HCT116 (cell line): ENCODE measurements at regions not wholly inside any gene's neighbourhood (a gene's known extent, or its start where the extent isn't known, plus 50 kb on each side); places are given as distances from the start of the nearest gene placed in this dataset.

Experiments used
- ATAC-seq: fragments of 200-7000 bp; cut with Tn5 transposase; 2 replicates; pipeline ENCODE4 v1.9.1; 2020; ENCODE audit warnings: mild to moderate bottlenecking, moderate library complexity
- BruUV-seq: library from RNA; stranded (reverse); fragments of 400-500 nt; replicated peaks from 2 replicates; lab custom pipeline; 2021; lab: Mats Ljungman, UMichigan
- CTCF ChIA-PET: fragments of 300-600 bp; sonication (Branson Sonifier 250); formaldehyde crosslinking; loops from one replicate; lab custom pipeline; 2021; ENCODE audit warnings: antibody characterized with exemption; lab: Charles Lee
- POLR2A ChIA-PET: fragments of 300-600, 350-600 bp; sonication (Branson Sonifier 250); formaldehyde crosslinking; loops from one replicate; lab custom pipeline; 2021; ENCODE audit warnings: antibody characterized with exemption; lab: Charles Lee
- RAD21 ChIA-PET, 2 experiments: fragments of 300-600 bp; sonication (Branson Sonifier 250); formaldehyde crosslinking; loops; one replicate each; lab custom pipeline; 2023; ENCODE audit warnings: low total read pairs in 2 of 2; ENCODE audit not compliant: uncharacterized antibody in 2 of 2, unreplicated experiment in 2 of 2, low non-redundant PET in 1 of 2; lab: Charles Lee
- DNase-seq: peaks from one replicate; pipeline ENCODE4 v3.0.0-alpha.2; 2010; ENCODE audit warnings: low read depth, low spot score
- H2AFZ ChIP-seq: fragments of 200-600 bp; shearing (Covaris generic), sonication (generic); 2 replicates; pipeline ENCODE4 v1.6.1; 2017; ENCODE audit warnings: low read depth, mixed run types, mixed read lengths, antibody characterized with exemption, low read length; ENCODE audit not compliant: poor library complexity, severe bottlenecking
- H3K27ac ChIP-seq: 2 replicates; pipeline ENCODE4 v1.5.1; 2012; ENCODE audit warnings: low read depth, low read length
- H3K27me3 ChIP-seq: fragments of 200-600 bp; sonication (generic); 2 replicates; pipeline ENCODE4 v1.6.1; 2016; ENCODE audit warnings: mixed run types, low read length, mixed read lengths; ENCODE audit not compliant: insufficient read depth
- H3K36me3 ChIP-seq, 2 experiments: fragments of 200-500 bp in 1 of 2; fragments of 200-600 bp in 1 of 2; sonication (Bioruptor generic) in 1 of 2; sonication (generic) in 1 of 2; 2 replicates each; pipeline versions ENCODE4 v1.5.1 to v1.6.1; 2014 to 2016; ENCODE audit warnings: low read length in 2 of 2, inconsistent platforms in 1 of 2, mixed read lengths in 1 of 2, mixed run types in 1 of 2; ENCODE audit not compliant: insufficient read depth in 2 of 2, control insufficient read depth in 1 of 2
- H3K4me1 ChIP-seq, 2 experiments: fragments of 200-600 bp in 1 of 2; sonication (generic) in 1 of 2; 2 replicates each; pipeline versions ENCODE4 v1.5.1 to v1.6.1; 2012 to 2017; ENCODE audit warnings: low read length in 2 of 2, inconsistent platforms in 1 of 2, mild to moderate bottlenecking in 1 of 2, mixed read lengths in 1 of 2, mixed run types in 1 of 2, moderate library complexity in 1 of 2; ENCODE audit not compliant: insufficient read depth in 2 of 2, control insufficient read depth in 1 of 2
- H3K4me2 ChIP-seq: fragments of 200-600 bp; sonication (generic); 2 replicates; pipeline ENCODE4 v1.6.1; 2017; ENCODE audit warnings: mixed run types, low read length, mixed read lengths
- H3K4me3 ChIP-seq, 2 experiments: fragments of 200-600 bp in 1 of 2; sonication (generic) in 1 of 2; replicated peaks in 1 of 2; 2 replicates each; pipeline ENCODE4 v1.5.1; 2011 to 2016; ENCODE audit warnings: low read length in 2 of 2, control low read depth in 1 of 2, low read depth in 1 of 2, mild to moderate bottlenecking in 1 of 2, mixed read lengths in 1 of 2, mixed run types in 1 of 2
- H3K79me2 ChIP-seq: fragments of 200-600 bp; sonication (generic); 2 replicates; pipeline ENCODE4 v1.6.1; 2017; ENCODE audit warnings: mild to moderate bottlenecking, mixed run types, low read length, moderate library complexity, mixed read lengths; ENCODE audit not compliant: insufficient read depth
- H3K9ac ChIP-seq: fragments of 200-600 bp; sonication (generic); 2 replicates; pipeline ENCODE4 v1.6.1; 2016; ENCODE audit warnings: low read length, mixed read lengths
- H3K9me2 ChIP-seq: fragments of 200-600 bp; sonication (generic), shearing (Covaris generic); 2 replicates; pipeline ENCODE4 v1.6.1; 2017; ENCODE audit warnings: mixed run types, mild to moderate bottlenecking, moderate library complexity; ENCODE audit not compliant: insufficient read depth
- H3K9me3 ChIP-seq, 2 experiments: fragments of 200-500 bp in 1 of 2; fragments of 200-600 bp in 1 of 2; sonication (Bioruptor generic) in 1 of 2; sonication (generic) in 1 of 2; 2 replicates each; pipeline ENCODE4 v1.6.1; 2014 to 2017; ENCODE audit warnings: low read length in 2 of 2, mixed read lengths in 2 of 2, inconsistent platforms in 1 of 2, low read depth in 1 of 2, mild to moderate bottlenecking in 1 of 2, mixed run types in 1 of 2, moderate library complexity in 1 of 2; ENCODE audit not compliant: control insufficient read depth in 1 of 2, insufficient read depth in 1 of 2
- H4K20me1 ChIP-seq: fragments of 200-600 bp; sonication (generic), shearing (Covaris generic); 2 replicates; pipeline ENCODE4 v1.6.1; 2017; ENCODE audit warnings: mixed run types, mild to moderate bottlenecking, moderate library complexity; ENCODE audit not compliant: insufficient read depth
- ATF3 ChIP-seq: IDR thresholded peaks from 2 replicates; pipeline ENCODE4 v1.6.1; 2012
- CBX3 ChIP-seq: IDR thresholded peaks from 2 replicates; pipeline ENCODE4 v1.6.1; 2012; ENCODE audit warnings: low read depth
- CEBPB ChIP-seq: IDR thresholded peaks from 2 replicates; pipeline ENCODE4 v1.6.1; 2012; ENCODE audit warnings: low read depth
- CTCF ChIP-seq, 3 experiments: fragments of 200-600 bp in 1 of 3; sonication (generic) in 1 of 3; IDR thresholded peaks in 2 of 3; conservative IDR thresholded peaks in 1 of 3; 2 replicates each; pipeline ENCODE4 v1.5.1; 2012 to 2017; ENCODE audit warnings: low read depth in 2 of 3, low read length in 2 of 3, antibody characterized with exemption in 1 of 3, borderline replicate concordance in 1 of 3, control low read depth in 1 of 3, mild to moderate bottlenecking in 1 of 3, mixed read lengths in 1 of 3, mixed run types in 1 of 3, moderate library complexity in 1 of 3; ENCODE audit not compliant: insufficient read depth in 1 of 3
- EGR1 ChIP-seq: IDR thresholded peaks from 2 replicates; pipeline ENCODE4 v1.6.1; 2012; ENCODE audit warnings: low read depth
- ELF1 ChIP-seq: IDR thresholded peaks from 2 replicates; pipeline ENCODE4 v1.6.1; 2012; ENCODE audit warnings: low read depth, borderline replicate concordance
- EZH2phosphoT487 ChIP-seq: fragments of 200-600 bp; IDR thresholded peaks from 2 replicates; pipeline ENCODE4 v1.6.1; 2018; ENCODE audit warnings: antibody characterized with exemption, borderline replicate concordance
- FOSL1 ChIP-seq: IDR thresholded peaks from 2 replicates; pipeline ENCODE4 v1.6.1; 2012; ENCODE audit warnings: low read depth
- JUND ChIP-seq: IDR thresholded peaks from 2 replicates; pipeline ENCODE4 v1.6.1; 2012
- MAX ChIP-seq: IDR thresholded peaks from 2 replicates; pipeline ENCODE4 v1.6.1; 2012
- POLR2A ChIP-seq: IDR thresholded peaks from 2 replicates; pipeline ENCODE4 v1.7.0; 2011; ENCODE audit warnings: borderline replicate concordance; ENCODE audit not compliant: insufficient read depth, insufficient read length; ENCODE audit errors: extremely low read depth
- POLR2AphosphoS5 ChIP-seq: IDR thresholded peaks from 2 replicates; pipeline ENCODE4 v1.6.1; 2011; ENCODE audit warnings: mild to moderate bottlenecking, low read depth, low read length, moderate library complexity
- RAD21 ChIP-seq: IDR thresholded peaks from 2 replicates; pipeline ENCODE4 v1.6.1; 2012; ENCODE audit warnings: low read depth, mild to moderate bottlenecking
- REST ChIP-seq: IDR thresholded peaks from 2 replicates; pipeline ENCODE4 v1.6.1; 2012; ENCODE audit warnings: low read depth
- SP1 ChIP-seq: IDR thresholded peaks from 2 replicates; pipeline ENCODE4 v1.6.1; 2012; ENCODE audit warnings: low read depth
- SRF ChIP-seq: IDR thresholded peaks from 2 replicates; pipeline ENCODE4 v1.6.1; 2012; ENCODE audit warnings: low read depth
- TCF7L2 ChIP-seq: IDR thresholded peaks from 2 replicates; pipeline ENCODE4 v1.7.0; 2011; ENCODE audit warnings: borderline replicate concordance, inconsistent platforms; ENCODE audit not compliant: insufficient read depth, insufficient read length; ENCODE audit errors: extremely low read depth
- ZBTB33 ChIP-seq: IDR thresholded peaks from 2 replicates; pipeline ENCODE4 v1.6.1; 2011; ENCODE audit warnings: mild to moderate bottlenecking, low read length, moderate library complexity; ENCODE audit not compliant: insufficient replicate concordance; ENCODE audit errors: extremely low read depth
- ZNF274 ChIP-seq: fragments of 200-500 bp; sonication (Bioruptor generic); IDR thresholded peaks from 2 replicates; pipeline ENCODE4 v1.6.1; 2014; ENCODE audit warnings: mild to moderate bottlenecking, low read depth, low read length, inconsistent platforms
- intact Hi-C: fragments of 100-400 bp; cut with micrococcal nuclease; formaldehyde crosslinking; loops from 2 replicates; pipeline ENCODE4 v1.10.0; 2022

GRCh38 chr22:27624705-27625104 is 176.9 kb downstream of the MN1 start:
- Histone ChIP-seq H3K27ac (no peak overlapping the region), H3K79me2 (no peaks in the 10 kb centered on the region), H2AFZ (no peak overlapping the region), H3K4me3 (no peak overlapping the region), H3K27me3 (no peaks in the 10 kb centered on the region), H3K36me3 (no peaks in the 10 kb centered on the region), H3K9me2 (no peaks in the 10 kb centered on the region), H3K9me3 (no peaks in the 10 kb centered on the region), H3K9ac (no peak overlapping the region), H4K20me1 (no peaks in the 10 kb centered on the region), H3K4me2 (no peak overlapping the region), H3K4me1 (peaks cover 12 to 30% of the 10 kb centered on the region in 2 experiments)
- no peak for ATAC-seq
- CTCF ChIA-PET = no interaction called here
- POLR2A ChIA-PET = no interaction called here
- TF ChIP-seq EGR1 = no peak
- no peak for TF ChIP-seq SP1
- TF ChIP-seq SRF = no peak
- no peak for TF ChIP-seq FOSL1
- no peak for TF ChIP-seq ELF1
- no peak for TF ChIP-seq CBX3
- no peak for TF ChIP-seq CTCF (IDR thresholded peaks at IDR 0.05 in 2 of 3, conservative IDR thresholded peaks at IDR 0.05 in 1 of 3; ENCODE audit: borderline replicate concordance in 1 of 3, insufficient read depth in 1 of 3, low read depth in 2 of 3, low read length in 2 of 3)
- no peak for TF ChIP-seq POLR2AphosphoS5
- no peak for TF ChIP-seq ZNF274
- TF ChIP-seq RAD21 = no peak
- TF ChIP-seq EZH2phosphoT487 = no peak
- no peak for TF ChIP-seq CEBPB
- no peak for TF ChIP-seq MAX
- TF ChIP-seq REST = no peak
- no peak for TF ChIP-seq JUND
- no peak for TF ChIP-seq ZBTB33
- no peak for TF ChIP-seq TCF7L2
- TF ChIP-seq ATF3 = no peak
- TF ChIP-seq POLR2A = no peak
- RAD21 ChIA-PET = no interaction called here
- DNase-seq = no peak
- no TSS peak for BruUV-seq
- intact Hi-C loops = no loop called here
